CD4-positive, alpha-beta T cell treated with Interleukin-21 for 1 hour (primary cell): ENCODE measurements at regions not wholly inside any gene's neighbourhood (a gene's known extent, or its start where the extent isn't known, plus 50 kb on each side); places are given as distances from the start of the nearest gene placed in this dataset.

Experiments
- DNase-seq: peaks from one replicate; pipeline ENCODE4 v3.0.0-alpha.2; 2020

DNA sequence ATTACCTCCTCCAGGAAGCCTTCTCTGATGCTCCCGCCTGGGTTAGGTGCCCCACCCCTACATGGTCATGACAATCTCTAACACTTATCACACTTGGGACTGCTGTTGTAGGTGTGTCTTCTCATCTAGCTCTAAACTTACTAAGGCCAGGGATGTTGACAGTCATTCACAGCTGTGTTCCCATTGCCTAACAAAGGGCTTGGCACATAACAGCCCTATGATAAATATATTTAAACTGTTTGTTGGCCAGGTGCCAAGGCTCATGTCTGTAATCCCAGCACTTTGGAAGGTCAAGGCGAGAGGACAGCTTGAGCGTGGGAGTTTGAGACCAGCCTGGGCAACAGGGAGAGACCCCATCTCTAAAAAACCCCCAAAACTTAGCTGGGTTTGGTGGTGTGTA lies 98.8 kb upstream of the RGS6 start:
- DNase-seq = no peak

DNA sequence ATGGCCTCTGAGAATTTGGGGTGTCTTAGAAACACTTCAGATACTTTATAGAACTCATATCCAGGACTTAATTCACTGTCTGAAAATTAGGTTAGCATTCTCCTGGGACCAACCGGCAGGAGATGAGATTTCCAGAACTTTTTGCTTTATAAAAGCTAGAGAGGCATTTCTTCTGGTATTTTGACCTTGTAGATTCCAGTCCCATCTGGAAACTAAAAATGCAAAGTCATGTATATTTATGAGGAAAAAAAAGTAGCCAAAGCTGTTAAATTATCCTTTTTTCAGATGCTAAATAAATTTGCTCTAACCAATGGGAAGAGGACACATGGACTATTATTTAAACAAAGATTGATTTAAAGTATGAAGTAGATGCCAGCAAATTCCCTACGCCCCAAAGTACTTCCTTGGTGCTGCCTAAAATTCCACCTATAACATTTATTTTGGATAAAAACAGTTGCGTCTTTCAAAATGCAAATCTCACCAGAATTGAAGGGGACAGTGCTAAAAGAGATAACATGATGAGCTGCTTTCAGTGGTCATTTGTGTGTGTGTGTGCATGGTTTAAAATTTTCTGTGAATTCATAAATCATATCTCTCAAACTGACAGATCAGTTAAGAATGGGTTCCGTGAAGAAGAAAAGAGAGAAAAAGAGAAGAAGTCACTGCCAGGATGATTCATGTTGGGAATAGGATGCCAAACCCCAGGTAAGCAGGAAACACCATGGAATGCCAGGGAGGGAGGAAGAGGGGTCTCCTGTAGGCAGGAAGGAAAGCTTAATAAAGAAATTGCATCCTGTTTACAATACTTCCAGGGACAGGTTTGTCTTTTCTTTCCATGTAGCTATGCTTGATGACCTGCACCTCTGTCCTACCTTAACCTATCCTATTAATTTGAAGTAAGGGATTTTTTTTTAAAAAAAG lies 97.7 kb upstream of the RGS6 start:
- no peak for DNase-seq

- no peak for DNase-seq
These were observed 80.0 kb upstream of the RGS6 start for GRCh38 chr14:71852181-71852580.

DNA sequence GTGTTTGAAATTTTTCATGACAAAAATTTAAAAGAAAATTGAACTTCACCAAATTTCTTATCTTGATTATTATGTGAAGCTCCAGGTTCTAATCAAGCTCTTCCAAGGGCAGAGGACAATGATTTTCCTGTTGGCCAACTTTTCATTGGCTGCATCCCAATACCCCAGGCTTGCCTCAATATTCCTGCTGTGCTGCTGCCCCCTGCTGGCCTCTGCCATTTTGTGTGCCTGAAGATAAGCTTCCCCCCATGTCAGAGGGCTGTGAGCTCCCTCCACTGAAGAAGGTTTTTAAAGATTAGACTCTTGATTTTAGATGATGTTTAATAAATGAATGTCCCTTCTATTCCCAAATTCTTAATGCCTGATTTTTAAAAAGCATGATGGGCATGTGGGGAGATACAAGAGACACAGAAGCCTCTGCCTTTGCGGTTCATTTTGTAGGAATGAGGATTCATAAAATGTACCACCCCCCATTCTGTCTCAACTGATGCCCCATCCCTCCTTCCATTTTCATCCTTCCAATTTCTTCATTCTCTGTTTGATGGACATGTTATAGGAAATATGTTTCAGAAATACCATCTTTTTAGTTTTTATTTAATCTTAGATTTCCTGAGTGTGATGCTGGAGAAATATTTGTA lies 76.7 kb upstream of the RGS6 start:
- DNase-seq = peak; percentile 24

GRCh38 chr14:71856199-71856919 lies 75.9 kb upstream of the RGS6 start:
- no peak for DNase-seq

- no peak for DNase-seq
These were observed 69.2 kb upstream of the RGS6 start for GRCh38 chr14:71863049-71863448.

DNA sequence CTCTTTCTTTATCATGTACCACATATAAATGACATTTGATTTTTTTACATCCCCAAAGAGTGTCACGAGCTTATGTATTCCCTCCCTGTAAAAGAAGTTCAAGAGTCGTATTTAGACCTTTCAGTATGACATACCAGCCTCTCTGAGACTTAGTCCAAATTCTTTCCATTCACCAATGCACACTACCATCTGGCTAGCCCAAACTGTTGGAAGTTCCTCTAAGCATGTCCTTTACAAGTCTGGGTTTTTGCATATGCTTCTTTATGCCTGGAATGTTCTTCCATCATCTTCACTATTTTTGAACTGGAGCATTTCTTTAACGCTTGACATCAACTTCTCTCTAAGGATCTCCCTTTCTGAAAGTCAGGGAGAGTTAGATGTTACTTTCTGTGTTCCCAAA lies 68.5 kb upstream of the RGS6 start:
- DNase-seq = no peak
